Activated naive CD4-positive, alpha-beta T cell treated with anti-CD3 and anti-CD28 coated beads, Interleukin-2, amount 50 U/mL, for 72 hours (primary cell): ENCODE measurements at regions not wholly inside any gene's neighbourhood (a gene's known extent, or its start where the extent isn't known, plus 50 kb on each side); places are given as distances from the start of the nearest gene placed in this dataset.
"Not testable (repeated sequence)": the region's sequence is repeated elsewhere in the genome, so short reads cannot be mapped to it uniquely, and the experiment has no call there.

ENCODE experiments used
- ATAC-seq, 2 donors: fragments of 150-1000 bp; cut with Tn5 transposase; 2 replicates each; pipeline ENCODE4 v1.10.0; 2021; ENCODE audit warnings: mild to moderate bottlenecking in 2 of 2, moderate library complexity in 2 of 2
- DNase-seq, 2 donors: peaks; one replicate each; pipeline ENCODE4 v3.0.0; 2021 to 2022; ENCODE audit warnings: low spot score in 2 of 2
- H3K27ac Mint-ChIP-seq, 2 donors: one replicate each; pipeline ENCODE4 v1.8.0; 2022; ENCODE audit warnings: mild to moderate bottlenecking in 2 of 2, mixed read lengths in 2 of 2
- H3K36me3 Mint-ChIP-seq, 2 donors: one replicate each; pipeline ENCODE4 v1.8.0; 2022; ENCODE audit warnings: mixed read lengths in 2 of 2
- H3K9me3 Mint-ChIP-seq, 2 donors: one replicate each; pipeline ENCODE4 v1.8.0; 2022; ENCODE audit warnings: mixed read lengths in 2 of 2

DNA sequence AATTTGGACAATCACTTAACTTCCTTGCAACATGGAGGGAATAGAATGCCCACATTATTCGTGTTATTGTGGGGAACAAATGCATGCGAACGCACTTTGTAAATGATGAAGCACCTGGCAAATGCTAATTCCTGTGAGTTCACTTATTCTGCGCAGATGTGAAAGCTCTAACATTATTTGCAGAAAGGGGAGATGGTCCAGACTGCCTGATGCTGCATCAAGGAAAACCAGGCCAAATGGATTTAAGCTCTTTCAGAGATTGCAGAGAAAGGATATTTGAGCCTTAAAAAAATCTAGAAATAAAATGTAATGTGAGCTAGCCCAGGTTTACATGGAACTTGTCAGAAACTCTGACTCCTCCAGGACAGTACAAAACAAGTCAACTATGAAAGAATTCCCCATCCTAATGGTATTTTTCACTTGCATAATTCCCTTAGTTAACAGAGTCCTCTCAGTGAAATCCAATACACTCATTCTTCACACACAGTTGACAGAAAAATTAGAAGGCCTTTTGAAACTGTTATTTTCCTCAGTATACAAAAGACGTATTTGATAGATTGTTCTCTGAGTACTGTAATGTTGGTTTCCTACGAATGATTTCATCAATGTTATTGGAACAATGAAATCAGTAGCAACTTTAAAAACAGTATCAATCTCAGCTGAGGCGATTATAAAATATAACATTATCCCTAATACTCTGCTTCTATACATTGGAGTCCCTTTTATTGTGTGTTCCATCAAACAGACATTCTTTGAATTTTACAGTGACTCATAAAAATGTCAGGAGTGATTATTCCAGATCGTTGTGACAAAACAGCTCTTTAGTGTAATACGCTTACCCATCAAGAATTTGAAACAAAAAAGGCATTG, 136.3 kb upstream of the ANK3 start:
- Mint-ChIP-seq H3K9me3 (peaks cover 4% of the 10 kb centered on the region in 2 donors), H3K36me3 (peaks cover 23 to 24% of the 10 kb centered on the region in 2 donors), H3K27ac (no peak overlapping the region)
- DNase-seq, result no peak
- ATAC-seq, result no peak

DNA sequence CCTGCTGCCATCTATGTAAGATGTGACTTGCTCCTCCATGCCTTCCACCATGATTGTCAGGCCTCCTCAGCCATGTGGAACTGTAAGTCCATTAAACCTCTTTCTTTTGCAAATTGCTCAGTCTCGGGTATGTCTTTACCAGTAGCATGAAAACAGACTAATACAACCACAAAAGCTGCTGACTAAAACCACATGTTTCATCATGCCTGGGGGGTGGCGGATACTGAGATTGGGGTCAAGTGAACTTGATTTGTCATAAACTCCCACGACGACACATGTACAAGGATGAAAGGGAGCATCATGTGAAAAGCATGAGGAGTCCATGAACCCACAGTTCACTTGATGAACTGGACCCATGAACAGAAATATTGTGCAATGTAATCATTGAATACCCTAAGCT, 134.9 kb upstream of the ANK3 start:
- DNase-seq (no peak), ATAC-seq (peak in 1 of 2 donors; percentile 38)
- H3K36me3 Mint-ChIP-seq, result peaks cover 23 to 32% of the 10 kb centered on the region in 2 donors
- H3K27ac Mint-ChIP-seq, result no peak overlapping the region
- H3K9me3 Mint-ChIP-seq, result peaks cover 4 to 9% of the 10 kb centered on the region in 2 donors

DNA sequence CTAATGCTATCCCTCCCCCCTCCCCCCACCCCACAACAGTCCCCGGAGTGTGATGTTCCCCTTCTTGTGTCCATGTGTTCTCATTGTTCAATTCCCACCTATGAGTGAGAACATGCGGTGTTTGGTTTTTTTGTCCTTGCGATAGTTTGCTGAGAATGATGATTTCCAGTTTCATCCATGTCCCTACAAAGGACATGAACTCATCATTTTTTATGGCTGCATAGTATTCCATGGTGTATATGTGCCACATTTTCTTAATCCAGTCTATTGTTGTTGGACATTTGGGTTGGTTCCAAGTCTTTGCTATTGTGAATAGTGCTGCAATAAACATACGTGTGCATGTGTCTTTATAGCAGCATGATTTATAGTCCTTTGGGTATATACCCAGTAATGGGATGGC, 133.7 kb upstream of the ANK3 start:
- not testable (repeated sequence) for ATAC-seq, H3K27ac Mint-ChIP-seq, DNase-seq
- Mint-ChIP-seq H3K36me3 (peaks cover 23 to 34% of the 10 kb centered on the region in 2 donors), H3K9me3 (peaks cover 4 to 10% of the 10 kb centered on the region in 2 donors)

DNA sequence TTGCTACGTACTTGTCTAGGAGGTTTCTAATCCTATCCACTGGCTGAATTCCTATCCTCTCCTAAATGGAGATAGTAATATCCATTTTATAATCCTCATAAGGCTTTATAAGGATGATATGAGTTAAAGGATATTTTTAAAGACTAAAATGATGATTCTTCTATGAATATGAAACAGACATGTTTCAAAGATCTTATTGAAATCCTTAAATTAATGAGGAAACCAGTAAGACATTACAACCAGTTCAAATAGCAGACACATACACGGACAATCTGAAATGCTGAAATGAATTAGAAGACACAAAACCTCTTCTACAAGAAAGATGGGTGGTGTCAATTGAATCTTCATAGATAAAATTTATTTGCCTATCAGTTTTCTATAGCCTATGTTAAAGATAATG, 132.9 kb upstream of the ANK3 start:
- no peak for DNase-seq
- Mint-ChIP-seq H3K9me3 (peaks cover 4 to 10% of the 10 kb centered on the region in 2 donors), H3K27ac (peak overlapping the region in 1 of 2 donors; percentile 3), H3K36me3 (peaks cover 23 to 34% of the 10 kb centered on the region in 2 donors)
- ATAC-seq, result no peak

DNA sequence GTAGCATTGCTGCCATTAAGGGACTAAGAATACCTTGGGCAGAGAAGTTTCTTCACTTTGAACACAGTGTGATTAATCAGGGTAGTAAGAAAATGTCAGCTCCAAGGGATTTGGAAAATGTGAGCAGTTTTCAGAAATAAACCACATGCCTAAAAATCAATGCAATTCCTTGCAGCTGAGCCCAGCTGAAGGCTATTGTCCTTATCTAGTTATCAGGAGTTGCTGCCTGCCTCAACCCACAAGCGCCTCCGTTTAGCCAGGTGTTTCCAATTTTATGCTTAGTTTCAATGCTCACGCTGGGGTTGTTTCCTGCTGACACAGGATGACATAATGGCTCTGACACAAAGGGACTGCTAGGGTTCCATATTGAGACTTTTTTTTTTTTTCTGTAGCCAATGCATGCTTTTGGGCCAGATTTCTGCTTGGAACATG, 132.3 kb upstream of the ANK3 start:
- DNase-seq (no peak), ATAC-seq (peak; percentile 55 to 69)
- Mint-ChIP-seq H3K27ac (peak overlapping the region in 1 of 2 donors; percentile 3), H3K36me3 (peaks cover 23 to 34% of the 10 kb centered on the region in 2 donors), H3K9me3 (peaks cover 4 to 10% of the 10 kb centered on the region in 2 donors)

DNA sequence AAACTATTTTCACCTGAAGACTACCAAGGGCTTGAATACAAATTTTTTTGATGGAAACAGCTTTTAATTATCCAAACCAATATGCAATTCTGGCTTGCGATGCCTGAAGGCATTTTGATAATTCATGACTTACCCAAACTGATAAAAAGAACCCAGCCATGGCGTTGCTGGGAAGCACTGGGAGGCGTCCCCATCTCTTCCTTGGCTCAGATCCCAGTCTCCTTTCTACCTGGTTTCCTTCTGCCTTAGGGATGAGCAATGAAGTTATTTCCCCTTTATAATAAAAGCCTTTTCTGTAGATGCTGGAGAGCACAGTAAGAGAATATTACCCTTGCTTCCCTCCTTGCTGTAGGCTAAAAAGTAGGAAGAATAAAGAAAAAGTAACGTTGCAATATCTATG, 129.1 kb upstream of the ANK3 start:
- DNase-seq (no peak), ATAC-seq (no peak)
- no peak overlapping the region for H3K27ac Mint-ChIP-seq
- H3K9me3 Mint-ChIP-seq, result peaks cover 0 to 7% of the 10 kb centered on the region in 2 donors
- H3K36me3 Mint-ChIP-seq, result peaks cover 3 to 12% of the 10 kb centered on the region in 2 donors

DNA sequence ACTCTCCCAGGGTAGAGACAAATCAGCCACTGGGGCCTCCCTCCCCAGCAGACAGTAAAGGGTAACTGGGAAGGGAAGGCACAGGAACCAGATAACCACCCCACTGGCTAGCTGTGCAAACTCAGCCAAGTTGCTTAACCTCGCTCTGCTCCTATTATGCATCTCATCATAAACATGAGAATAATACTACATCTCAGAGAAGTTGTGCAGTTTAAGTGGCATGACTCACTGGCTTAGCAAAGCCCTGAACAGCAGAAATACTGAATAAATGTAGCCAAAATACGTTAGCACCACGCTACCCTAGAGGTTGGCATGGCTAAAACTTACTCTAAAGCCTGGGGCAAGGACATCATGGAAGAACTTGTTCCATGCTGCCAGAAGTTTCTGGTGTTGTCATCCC, 128.1 kb upstream of the ANK3 start:
- H3K27ac Mint-ChIP-seq, result no peak overlapping the region
- peaks cover 0 to 7% of the 10 kb centered on the region in 2 donors for H3K9me3 Mint-ChIP-seq
- DNase-seq (no peak), ATAC-seq (no peak)
- H3K36me3 Mint-ChIP-seq, result peaks cover 0 to 10% of the 10 kb centered on the region in 2 donors

DNA sequence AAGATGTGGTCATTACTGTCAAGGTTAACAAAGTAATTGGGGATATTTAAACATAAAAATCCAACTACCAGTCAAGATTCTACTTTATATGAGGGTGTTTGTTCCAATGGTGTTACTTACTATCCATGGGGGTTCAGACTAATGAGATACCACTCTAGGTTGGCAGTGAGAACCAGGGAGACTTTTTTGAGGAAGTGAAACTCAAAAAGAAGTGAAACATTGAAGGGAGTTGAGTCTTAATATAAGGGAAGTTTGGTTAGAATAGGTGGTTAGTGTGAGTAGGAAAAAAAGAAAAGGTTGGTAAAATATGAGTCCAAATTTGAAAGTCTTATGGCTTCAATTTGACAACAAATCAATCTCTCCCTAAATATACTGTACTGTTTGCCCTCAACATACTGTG, 123.6 kb upstream of the ANK3 start:
- no peak for DNase-seq
- no peak overlapping the region for H3K27ac Mint-ChIP-seq

DNA sequence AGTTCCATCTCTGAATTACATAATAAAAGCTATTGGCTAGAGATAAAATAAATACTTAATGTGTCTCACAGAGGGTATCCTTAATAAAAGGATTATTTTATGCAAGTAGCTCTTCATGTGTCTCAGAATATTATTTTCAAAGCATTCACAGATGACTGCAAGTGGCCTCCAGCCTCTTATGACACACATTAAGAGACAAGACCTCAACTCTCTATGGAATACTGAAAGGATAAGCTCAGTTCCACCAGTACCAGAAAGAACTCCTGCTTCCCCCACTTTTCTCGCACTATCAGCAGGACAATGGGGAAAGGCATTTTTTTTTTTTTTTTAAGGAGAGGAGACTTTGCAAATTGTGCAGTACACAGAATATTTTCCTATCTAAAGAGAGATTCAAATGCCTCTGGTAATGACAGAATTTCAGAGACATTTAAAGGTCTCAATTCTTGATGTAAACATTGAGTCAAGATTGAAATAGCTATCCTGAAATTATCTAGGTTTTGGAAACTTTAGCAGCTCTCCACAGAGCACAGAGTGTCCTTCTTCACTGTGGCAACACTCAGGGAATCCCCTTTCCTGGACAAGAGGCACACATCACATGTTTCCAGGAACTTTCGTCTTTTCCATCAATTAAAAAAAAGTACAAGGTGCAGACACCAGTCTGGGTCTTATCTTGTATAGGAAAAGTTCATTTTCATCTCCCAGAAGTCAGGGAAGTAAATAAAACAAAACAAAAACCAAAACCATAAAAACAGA, 122.0 kb upstream of the ANK3 start:
- DNase-seq (no peak), ATAC-seq (no peak)
- H3K36me3 Mint-ChIP-seq, result peaks cover 0 to 4% of the 10 kb centered on the region in 2 donors
- H3K9me3 Mint-ChIP-seq, result no peaks in the 10 kb centered on the region
- no peak overlapping the region for H3K27ac Mint-ChIP-seq

More for the DNA sequence above, 123.6 kb upstream of the ANK3 start:
- ATAC-seq, result no peak
- H3K9me3 Mint-ChIP-seq, result no peaks in the 10 kb centered on the region
- peaks cover 0 to 4% of the 10 kb centered on the region in 2 donors for H3K36me3 Mint-ChIP-seq

DNA sequence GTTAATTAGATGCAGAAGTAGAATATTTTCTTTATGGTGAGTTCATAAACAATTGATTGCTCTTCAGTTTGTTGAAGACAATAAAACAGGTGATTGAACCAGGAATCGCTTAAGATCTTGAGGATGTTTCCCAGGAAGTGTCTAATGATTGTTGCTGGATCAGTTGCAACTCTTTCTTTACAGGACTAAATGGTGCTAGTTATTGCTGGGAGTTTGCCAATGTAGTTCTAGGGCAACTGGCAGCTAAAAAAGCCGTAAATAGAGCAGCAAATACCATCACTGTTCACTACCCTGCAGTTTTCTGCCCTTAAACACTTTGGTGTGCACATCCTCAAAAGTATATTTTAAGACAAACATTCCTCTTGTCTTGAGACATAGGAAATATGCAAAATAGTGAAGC, 119.2 kb upstream of the ANK3 start:
- ATAC-seq, result no peak
- H3K36me3 Mint-ChIP-seq, result peaks cover 0 to 4% of the 10 kb centered on the region in 2 donors
- H3K9me3 Mint-ChIP-seq, result no peaks in the 10 kb centered on the region
- no peak overlapping the region for H3K27ac Mint-ChIP-seq
- no peak for DNase-seq

DNA sequence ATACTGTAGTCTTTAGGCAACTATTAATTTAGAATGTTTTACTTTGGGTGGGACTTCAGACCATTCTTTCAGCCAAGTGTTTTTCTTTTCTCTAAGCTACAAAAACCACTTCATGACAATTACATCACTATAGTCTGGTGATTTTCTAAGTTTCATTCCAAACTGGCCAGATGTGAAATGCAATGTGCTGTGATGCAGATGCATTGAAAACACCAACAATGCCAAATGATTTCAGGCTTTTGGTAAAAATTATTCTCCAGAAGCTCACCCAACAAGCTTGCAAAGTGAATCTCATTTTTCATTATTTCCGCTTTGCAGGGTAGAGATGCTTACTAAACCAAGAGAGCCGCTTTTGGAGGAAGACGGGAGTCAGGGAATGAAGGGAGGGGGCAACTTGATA, 118.4 kb upstream of the ANK3 start:
- no peak for ATAC-seq
- no peaks in the 10 kb centered on the region for H3K9me3 Mint-ChIP-seq
- no peak overlapping the region for H3K27ac Mint-ChIP-seq
- no peak for DNase-seq
- peaks cover 0 to 4% of the 10 kb centered on the region in 2 donors for H3K36me3 Mint-ChIP-seq

DNA sequence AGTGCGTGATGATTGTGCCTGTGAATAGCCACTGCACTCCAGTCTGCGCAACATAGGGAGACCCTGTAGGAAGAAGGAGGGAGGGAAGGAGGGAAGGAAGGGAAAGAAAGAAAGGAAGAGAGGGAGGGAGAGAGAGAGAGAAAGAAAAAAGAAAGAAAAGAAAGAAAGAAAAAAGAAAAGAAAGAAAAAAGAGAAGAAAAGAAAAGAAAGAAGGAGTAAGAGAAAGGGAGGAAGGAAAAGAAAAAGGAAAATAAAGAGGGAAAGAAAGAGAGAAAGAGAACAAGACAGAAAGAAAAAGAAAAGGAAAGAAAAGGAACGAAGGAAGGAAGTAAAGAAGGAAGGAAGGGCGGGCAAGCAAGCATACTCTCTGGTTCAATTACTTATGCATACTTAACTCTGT, 112.9 kb upstream of the ANK3 start:
- H3K27ac Mint-ChIP-seq, result no peak overlapping the region
- ATAC-seq, result no peak
- no peaks in the 10 kb centered on the region for H3K9me3 Mint-ChIP-seq
- no peaks in the 10 kb centered on the region for H3K36me3 Mint-ChIP-seq
- no peak for DNase-seq

DNA sequence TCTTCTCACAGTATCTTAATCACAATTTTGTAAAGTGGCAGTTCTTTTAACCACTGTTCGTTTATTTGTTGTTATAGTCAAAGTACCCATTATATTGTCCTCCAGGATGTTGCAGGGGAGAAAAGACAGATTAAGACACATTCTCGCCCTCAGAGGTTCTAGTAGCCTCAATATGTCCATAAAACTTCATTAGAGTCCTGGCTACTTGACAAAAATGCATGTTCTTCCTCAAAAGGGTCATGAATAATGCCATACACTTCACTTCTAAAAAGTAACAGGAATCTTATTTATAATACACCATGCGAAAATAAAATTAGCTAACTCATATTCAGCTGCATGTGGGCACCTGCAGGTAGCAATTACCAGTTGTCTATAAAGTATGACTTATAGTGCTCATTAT, 109.3 kb upstream of the ANK3 start:
- DNase-seq (no peak), ATAC-seq (no peak)

DNA sequence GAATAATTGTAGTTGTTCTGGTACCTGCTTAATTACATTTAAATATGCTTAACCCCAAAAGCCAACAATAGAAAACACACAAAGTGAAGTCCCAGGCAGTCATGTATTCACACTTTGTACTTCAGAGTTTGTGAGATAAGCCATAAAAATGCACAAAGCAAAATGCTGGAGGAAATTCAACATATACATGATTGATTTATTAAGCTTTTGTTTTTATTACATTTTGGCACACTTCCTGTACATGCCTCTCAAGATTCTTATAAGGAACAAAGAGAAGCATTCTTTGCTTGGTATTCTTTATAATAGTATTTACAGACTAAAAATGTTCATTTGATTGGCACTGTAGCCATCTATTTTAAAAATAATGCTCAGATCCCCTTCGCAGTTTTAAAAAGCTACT, 107.7 kb upstream of the ANK3 start:
- Mint-ChIP-seq H3K27ac (no peak overlapping the region), H3K9me3 (no peaks in the 10 kb centered on the region), H3K36me3 (peaks cover 0 to under 1% of the 10 kb centered on the region in 2 donors)
- ATAC-seq (no peak), DNase-seq (no peak)

More for the DNA sequence above, 109.3 kb upstream of the ANK3 start:
- H3K9me3 Mint-ChIP-seq, result no peaks in the 10 kb centered on the region
- no peak overlapping the region for H3K27ac Mint-ChIP-seq
- no peaks in the 10 kb centered on the region for H3K36me3 Mint-ChIP-seq

DNA sequence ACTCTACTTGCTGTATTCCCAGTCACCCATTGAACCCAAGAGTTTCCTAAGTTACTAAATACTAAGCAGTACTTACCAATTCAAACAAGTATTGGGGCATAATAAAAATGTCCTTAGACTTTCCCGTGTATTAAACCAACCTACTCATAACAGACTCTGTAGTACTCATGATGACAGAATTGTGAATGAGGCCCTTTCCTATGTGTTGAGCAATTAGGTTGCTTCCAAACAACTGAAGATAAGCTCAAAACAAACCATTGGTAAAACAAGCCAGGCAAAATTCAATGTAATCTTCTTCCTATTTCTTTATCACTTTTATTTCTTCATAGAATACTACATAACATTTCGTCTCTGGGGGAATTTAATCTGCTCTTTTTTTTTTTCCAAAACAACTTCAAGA, 106.5 kb upstream of the ANK3 start:
- ATAC-seq, result no peak
- no peak for DNase-seq
- H3K36me3 Mint-ChIP-seq, result peaks cover 0 to 6% of the 10 kb centered on the region in 2 donors
- H3K9me3 Mint-ChIP-seq, result no peaks in the 10 kb centered on the region
- H3K27ac Mint-ChIP-seq, result no peak overlapping the region

DNA sequence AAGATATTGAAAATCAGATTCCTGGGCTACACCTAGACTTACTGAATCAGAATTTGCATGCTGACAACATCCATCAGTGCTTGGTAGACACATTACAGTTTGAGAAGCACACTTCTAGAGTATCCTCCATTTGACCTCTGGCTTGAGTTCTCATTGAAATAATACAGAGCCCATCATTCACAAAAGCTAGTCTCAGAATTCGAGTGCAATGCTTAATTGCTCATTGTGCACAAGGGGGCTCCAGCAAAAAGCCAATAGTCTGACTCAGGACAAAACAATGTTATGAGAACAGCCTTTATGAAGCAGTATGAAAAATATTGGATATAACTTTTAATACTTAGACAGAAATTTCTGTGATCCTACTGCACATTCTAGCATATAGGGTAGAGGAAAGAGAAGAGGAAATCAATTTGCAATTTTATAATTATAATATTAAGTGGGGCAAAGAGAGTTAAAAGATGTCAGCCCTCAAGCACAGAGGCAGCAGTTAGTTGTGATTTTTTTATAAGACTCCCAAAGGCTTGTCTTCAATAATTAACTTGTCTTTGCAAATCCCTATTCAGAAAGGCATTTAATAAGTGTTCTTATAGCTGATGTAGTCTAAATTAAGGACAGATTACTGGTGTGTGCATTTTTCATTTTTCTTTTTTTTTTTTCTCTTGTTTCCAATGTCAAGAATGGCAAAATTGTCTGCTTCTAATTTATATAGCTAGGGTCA, 105.8 kb upstream of the ANK3 start:
- ATAC-seq, result no peak
- H3K9me3 Mint-ChIP-seq, result no peaks in the 10 kb centered on the region
- peaks cover 0 to 6% of the 10 kb centered on the region in 2 donors for H3K36me3 Mint-ChIP-seq
- no peak for DNase-seq
- no peak overlapping the region for H3K27ac Mint-ChIP-seq

DNA sequence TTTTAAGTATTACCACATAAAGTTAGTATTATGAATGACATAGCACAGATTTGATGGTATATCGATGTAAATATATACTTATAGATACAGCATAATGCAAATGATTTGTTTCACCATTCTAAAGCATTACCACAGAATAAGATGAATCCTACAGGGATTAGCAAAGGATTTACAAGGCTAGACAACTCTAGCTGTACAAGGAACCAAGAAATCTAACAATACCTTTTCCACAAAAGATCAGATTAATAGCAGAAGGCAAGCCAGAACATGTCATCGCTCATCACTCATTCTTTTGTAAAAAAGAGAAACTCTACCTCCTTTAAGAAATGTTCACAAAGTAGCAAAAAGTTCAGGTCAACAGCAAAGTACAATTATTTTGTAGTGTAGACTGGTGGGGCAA, 105.1 kb upstream of the ANK3 start:
- Mint-ChIP-seq H3K36me3 (peaks cover 0 to 6% of the 10 kb centered on the region in 2 donors), H3K27ac (no peak overlapping the region), H3K9me3 (no peaks in the 10 kb centered on the region)
- DNase-seq (no peak), ATAC-seq (no peak)
